ENCODE measurements at regions not wholly inside any gene's neighbourhood (a gene's known extent, or its start where the extent isn't known, plus 50 kb on each side); places are given as distances from the start of the nearest gene placed in this dataset.

- H3K4me3 ChIP-seq (replicated peaks; ENCODE audit: insufficient read depth, low read length), result no peak overlapping the region
- no peak overlapping the region for H3K27ac ChIP-seq (replicated peaks)
- DNase-seq (ENCODE audit: low read depth in 1 of 2, low spot score in 1 of 2), result no peak
- no peak for TF ChIP-seq GABPA (IDR thresholded peaks at IDR 0.05; ENCODE audit: low read depth)
- no peaks in the 10 kb centered on the region for H3K27me3 ChIP-seq (ENCODE audit: insufficient read depth, poor library complexity, severe bottlenecking)
Observed at GRCh38 chr15:87522997-87523396, 733.5 kb downstream of the NTRK3 start.

GRCh38 chr15:87518957-87519356 lies 737.6 kb downstream of the NTRK3 start:
- no peaks in the 10 kb centered on the region for H3K27me3 ChIP-seq (ENCODE audit: insufficient read depth, poor library complexity, severe bottlenecking)
- DNase-seq (ENCODE audit: low read depth in 1 of 2, low spot score in 1 of 2), result no peak
- no peak overlapping the region for H3K27ac ChIP-seq (replicated peaks)
- TF ChIP-seq REST (IDR thresholded peaks at IDR 0.05; ENCODE audit: insufficient replicate concordance, low read depth) (no peak), SPI1 (IDR thresholded peaks at IDR 0.05; ENCODE audit: borderline replicate concordance, low read depth) (no peak)
- H3K4me3 ChIP-seq (replicated peaks; ENCODE audit: insufficient read depth, low read length), result no peak overlapping the region

- DNase-seq (ENCODE audit: low read depth in 1 of 2, low spot score in 1 of 2), result no peak
- no peak overlapping the region for H3K27ac ChIP-seq (replicated peaks)
- TF ChIP-seq SPI1 (IDR thresholded peaks at IDR 0.05; ENCODE audit: borderline replicate concordance, low read depth) (no peak), CTCF (IDR thresholded peaks at IDR 0.05; ENCODE audit: insufficient read depth, low read length) (no peak), POLR2AphosphoS5 (IDR thresholded peaks at IDR 0.05; ENCODE audit: low read depth) (no peak), GABPA (IDR thresholded peaks at IDR 0.05; ENCODE audit: low read depth) (no peak), REST (IDR thresholded peaks at IDR 0.05; ENCODE audit: insufficient replicate concordance, low read depth) (no peak)
- H3K27me3 ChIP-seq (ENCODE audit: insufficient read depth, poor library complexity, severe bottlenecking), result no peaks in the 10 kb centered on the region
- no peak overlapping the region for H3K4me3 ChIP-seq (replicated peaks; ENCODE audit: insufficient read depth, low read length)
Observed at GRCh38 chr15:87508086-87508485, 748.5 kb downstream of the NTRK3 start.

GRCh38 chr15:87502173-87502572 lies 754.4 kb downstream of the NTRK3 start:
- H3K27me3 ChIP-seq (ENCODE audit: insufficient read depth, poor library complexity, severe bottlenecking), result no peaks in the 10 kb centered on the region
- no peak for DNase-seq (ENCODE audit: low read depth in 1 of 2, low spot score in 1 of 2)
- TF ChIP-seq GABPA (IDR thresholded peaks at IDR 0.05; ENCODE audit: low read depth) (no peak), CTCF (IDR thresholded peaks at IDR 0.05; ENCODE audit: insufficient read depth, low read length) (no peak), SPI1 (IDR thresholded peaks at IDR 0.05; ENCODE audit: borderline replicate concordance, low read depth) (no peak), POLR2AphosphoS5 (IDR thresholded peaks at IDR 0.05; ENCODE audit: low read depth) (no peak), REST (IDR thresholded peaks at IDR 0.05; ENCODE audit: insufficient replicate concordance, low read depth) (no peak)
- H3K27ac ChIP-seq (replicated peaks), result no peak overlapping the region
- no peak overlapping the region for H3K4me3 ChIP-seq (replicated peaks; ENCODE audit: insufficient read depth, low read length)

Data from HL-60 (cell line).